H1 (cell line): ENCODE measurements at regions not wholly inside any gene's neighbourhood (a gene's known extent, or its start where the extent isn't known, plus 50 kb on each side); places are given as distances from the start of the nearest gene placed in this dataset.

Experiments used
- ATF3 ChIP-seq: IDR thresholded peaks from 2 replicates; pipeline ENCODE4 v1.6.1; 2011; ENCODE audit warnings: low read depth, mild to moderate bottlenecking, low read length; ENCODE audit not compliant: insufficient read depth
- CHD1 ChIP-seq: IDR thresholded peaks from 2 replicates; pipeline ENCODE4 v1.6.1; 2012; ENCODE audit warnings: low read depth, low read length, improper control_type of control experiment
- MAFK ChIP-seq: IDR thresholded peaks from 2 replicates; pipeline ENCODE4 v1.6.1; 2012; ENCODE audit warnings: low read depth, mild to moderate bottlenecking, improper control_type of control experiment, low read length
- NANOG ChIP-seq: IDR thresholded peaks from 2 replicates; pipeline ENCODE4 v1.6.1; 2011; ENCODE audit warnings: low read length, low read depth, mild to moderate bottlenecking, inconsistent platforms; ENCODE audit not compliant: insufficient read depth, poor library complexity, severe bottlenecking
- SIRT6 ChIP-seq: IDR thresholded peaks from one replicate; pipeline ENCODE4 v1.7.1; 2012; ENCODE audit warnings: low read length, inconsistent platforms
- SP2 ChIP-seq: IDR thresholded peaks from 2 replicates; pipeline ENCODE4 v1.6.1; 2012; ENCODE audit warnings: mild to moderate bottlenecking, low read length, inconsistent platforms
- TEAD4 ChIP-seq: IDR thresholded peaks from 2 replicates; pipeline ENCODE4 v1.6.1; 2012; ENCODE audit warnings: low read depth, low read length, inconsistent platforms, mixed read lengths

- TF ChIP-seq MAFK: no peak
- TF ChIP-seq ATF3: no peak
- TF ChIP-seq NANOG: no peak
- no peak for TF ChIP-seq CHD1
- no peak for TF ChIP-seq SP2
- no peak for TF ChIP-seq SIRT6
- TF ChIP-seq TEAD4: no peak
Observed at GRCh38 chr11:23413057-23413456, 552.8 kb upstream of the CCDC179 start (continued).
